Endothelial cell of umbilical vein (primary cell): ENCODE measurements at regions not wholly inside any gene's neighbourhood (a gene's known extent, or its start where the extent isn't known, plus 50 kb on each side); places are given as distances from the start of the nearest gene placed in this dataset.

Experiments
- BruUV-seq: library from RNA; stranded (reverse); fragments of 400-500 nt; replicated peaks from 2 replicates; lab custom pipeline; 2021; lab: Mats Ljungman, UMichigan
- CTCF ChIA-PET: fragments of 300-600, 350-600 bp; sonication (Branson Sonifier 250); formaldehyde crosslinking; loops from one replicate; lab custom pipeline; 2021; ENCODE audit warnings: antibody characterized with exemption, inconsistent platforms; lab: Charles Lee
- POLR2A ChIA-PET: fragments of 300-600, 350-600 bp; sonication (Branson Sonifier 250); formaldehyde crosslinking; loops from one replicate; lab custom pipeline; 2021; ENCODE audit warnings: antibody characterized with exemption, inconsistent platforms; lab: Charles Lee
- DNase-seq: peaks from one replicate; pipeline ENCODE4 v3.0.0-alpha.2; 2011; ENCODE audit warnings: low read depth, low spot score
- FAIRE-seq: peaks from 2 replicates; lab custom pipeline; 2011; peaks lifted over from hg19 to GRCh38; lab: Jason Lieb, UNC
- H2AFZ ChIP-seq: 2 replicates; pipeline ENCODE4 v1.6.0; 2012; ENCODE audit warnings: low read depth, low read length, control low read depth, inconsistent platforms
- H3K27ac ChIP-seq: 2 replicates; pipeline ENCODE4 v1.5.1; 2011; ENCODE audit warnings: low read depth, mild to moderate bottlenecking, control low read depth, low read length, moderate library complexity; ENCODE audit not compliant: insufficient read depth
- H3K27me3 ChIP-seq, 2 experiments: 2 replicates each; pipeline versions ENCODE4 v1.6.0 to v1.6.1; 2011; ENCODE audit warnings: low read length in 2 of 2, mixed read lengths in 1 of 2; ENCODE audit not compliant: control insufficient read depth in 2 of 2, insufficient read depth in 2 of 2
- H3K36me3 ChIP-seq, 2 experiments: 2 replicates in 1 of 2; 3 replicates in 1 of 2; pipeline ENCODE4 v1.5.1; 2011; ENCODE audit warnings: low read length in 2 of 2, mild to moderate bottlenecking in 1 of 2, moderate library complexity in 1 of 2; ENCODE audit not compliant: control insufficient read depth in 2 of 2, insufficient read depth in 2 of 2; ENCODE audit errors: extremely low read depth in 1 of 2
- H3K4me1 ChIP-seq: 3 replicates; pipeline ENCODE4 v1.5.1; 2011; ENCODE audit warnings: mild to moderate bottlenecking, low read length; ENCODE audit not compliant: control insufficient read depth, insufficient read depth; ENCODE audit errors: extremely low read depth
- H3K4me2 ChIP-seq: 2 replicates; pipeline ENCODE4 v1.6.1; 2011; ENCODE audit warnings: low read length, control low read depth, mixed read lengths; ENCODE audit not compliant: insufficient read depth
- H3K4me3 ChIP-seq, 3 experiments: fragments of 200-600 bp in 1 of 3; sonication (generic), shearing (Covaris generic) in 1 of 3; replicated peaks in 1 of 3; 2 replicates each; pipeline ENCODE4 v1.5.1; 2011 to 2016; ENCODE audit warnings: control low read depth in 3 of 3, low read length in 3 of 3, mild to moderate bottlenecking in 2 of 3, inconsistent platforms in 1 of 3, low read depth in 1 of 3, moderate library complexity in 1 of 3; ENCODE audit not compliant: insufficient read depth in 1 of 3
- H3K79me2 ChIP-seq: 2 replicates; pipeline ENCODE4 v1.6.0; 2012; ENCODE audit warnings: low read length, inconsistent platforms; ENCODE audit not compliant: control insufficient read depth, insufficient read depth
- H3K9ac ChIP-seq: replicated peaks from 2 replicates; pipeline ENCODE3; 2011; ENCODE audit warnings: low read length, control low read depth; ENCODE audit not compliant: insufficient read depth; ENCODE audit errors: extremely low read depth
- H3K9me1 ChIP-seq: replicated peaks from 3 replicates; pipeline ENCODE4 v1.6.0; 2011; ENCODE audit warnings: mild to moderate bottlenecking, low read length; ENCODE audit not compliant: control insufficient read depth, insufficient read depth; ENCODE audit errors: extremely low read depth
- H3K9me3 ChIP-seq: replicated peaks from 2 replicates; pipeline ENCODE4 v1.5.1; 2012; ENCODE audit warnings: low read length, inconsistent platforms; ENCODE audit not compliant: control insufficient read depth, insufficient read depth
- H4K20me1 ChIP-seq: replicated peaks from 2 replicates; pipeline ENCODE3; 2011; ENCODE audit warnings: mild to moderate bottlenecking, low read length; ENCODE audit not compliant: control insufficient read depth, insufficient read depth; ENCODE audit errors: extremely low read depth
- EZH2 ChIP-seq: IDR thresholded peaks from 2 replicates; pipeline ENCODE4 v1.6.1; 2012; ENCODE audit warnings: borderline replicate concordance, low read depth, mild to moderate bottlenecking, moderate library complexity, low read length, inconsistent platforms; ENCODE audit not compliant: severe bottlenecking
- FOS ChIP-seq: IDR thresholded peaks from 2 replicates; pipeline ENCODE4 v1.6.1; 2011; ENCODE audit warnings: mild to moderate bottlenecking, low read length, moderate library complexity, borderline replicate concordance; ENCODE audit not compliant: insufficient read depth
- GATA2 ChIP-seq: IDR thresholded peaks from 2 replicates; pipeline ENCODE4 v1.7.0; 2011; ENCODE audit warnings: low read depth, mild to moderate bottlenecking, moderate library complexity, mixed read lengths, low read length; ENCODE audit not compliant: insufficient read length, insufficient read depth
- JUN ChIP-seq: IDR thresholded peaks from 2 replicates; pipeline ENCODE4 v1.6.1; 2011; ENCODE audit warnings: borderline replicate concordance, low read depth; ENCODE audit not compliant: insufficient read length, insufficient read depth
- MYC ChIP-seq: IDR thresholded peaks from one replicate; pipeline ENCODE4 v1.6.1; 2011; ENCODE audit warnings: mild to moderate bottlenecking, low read depth, low read length
- POLR2A ChIP-seq: IDR thresholded peaks from 2 replicates; pipeline ENCODE4 v1.6.1; 2012; ENCODE audit warnings: low read depth, mild to moderate bottlenecking, control low read depth, low read length
- POLR2AphosphoS5 ChIP-seq: IDR thresholded peaks from 2 replicates; pipeline ENCODE4 v1.6.1; 2012; ENCODE audit warnings: low read depth, mild to moderate bottlenecking, control low read depth, low read length, moderate library complexity; ENCODE audit not compliant: insufficient read depth
- dilution Hi-C: fragments of 300-500 bp; cut with MboI; formaldehyde crosslinking; loops from one replicate; pipeline ENCODE4 v1.15.0; 2019; ENCODE audit warnings: low sequenced_read_pairs; ENCODE audit not compliant: extremely low pct_ligation_motif_present
- intact Hi-C: fragments of 100-400 bp; cut with micrococcal nuclease; formaldehyde crosslinking; loops from one replicate; pipeline ENCODE4 v1.10.0; 2022
- TF ChIP-seq, protein P1 (sequence below): IDR thresholded peaks from 2 replicates; pipeline ENCODE4 v1.6.1; 2011; ENCODE audit not compliant: insufficient read depth, insufficient read length
- TF ChIP-seq, protein P2 (sequence below), 2 donors: IDR thresholded peaks; 1 replicate in 1 of 2; 2 replicates in 1 of 2; pipeline ENCODE4 v1.5.1; 2011; ENCODE audit warnings: low read length in 2 of 2, mild to moderate bottlenecking in 2 of 2, moderate library complexity in 2 of 2, control low read depth in 1 of 2, inconsistent platforms in 1 of 2, low read depth in 1 of 2; ENCODE audit not compliant: insufficient read depth in 1 of 2; ENCODE audit errors: extremely low read depth in 1 of 2

DNA sequence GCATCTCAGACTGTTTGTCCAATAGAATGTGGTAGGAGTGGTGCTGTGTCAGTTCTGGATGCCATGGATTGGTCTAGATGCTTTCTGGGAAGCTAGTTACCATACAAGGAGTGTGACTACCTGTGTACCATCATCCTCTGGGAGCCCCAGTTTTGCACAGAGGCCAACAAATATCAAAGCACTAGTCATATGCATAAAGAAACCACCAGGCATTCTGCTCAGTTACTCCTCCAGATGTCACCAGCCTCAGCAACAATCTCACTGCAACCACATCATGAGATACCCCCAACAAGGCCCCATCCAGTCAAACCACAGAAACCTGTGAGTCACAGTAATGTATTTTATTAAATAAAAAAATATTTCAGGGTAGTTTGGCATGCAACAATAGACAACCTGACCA, 435.8 kb upstream of the CPEB2 start:
- no peak overlapping the region for H3K27ac ChIP-seq
- DNase-seq: no peak
- dilution Hi-C loops (no loop called here), intact Hi-C loops (no loop called here)
- no peak overlapping the region for H3K4me3 ChIP-seq
- no TSS peak for BruUV-seq
- ChIA-PET CTCF (no interaction called here), POLR2A (no interaction called here)
- no peaks in the 10 kb centered on the region for H3K79me2 ChIP-seq
- H2AFZ ChIP-seq: no peak overlapping the region
- no peaks in the 10 kb centered on the region for H3K9me1 ChIP-seq
- TF ChIP-seq EZH2 (no peak), POLR2A (no peak), MYC (no peak), JUN (no peak), GATA2 (no peak), FOS (no peak), POLR2AphosphoS5 (no peak)
- TF ChIP-seq, protein P1, sequence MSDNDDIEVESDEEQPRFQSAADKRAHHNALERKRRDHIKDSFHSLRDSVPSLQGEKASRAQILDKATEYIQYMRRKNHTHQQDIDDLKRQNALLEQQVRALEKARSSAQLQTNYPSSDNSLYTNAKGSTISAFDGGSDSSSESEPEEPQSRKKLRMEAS: no peak
- TF ChIP-seq, protein P2, sequence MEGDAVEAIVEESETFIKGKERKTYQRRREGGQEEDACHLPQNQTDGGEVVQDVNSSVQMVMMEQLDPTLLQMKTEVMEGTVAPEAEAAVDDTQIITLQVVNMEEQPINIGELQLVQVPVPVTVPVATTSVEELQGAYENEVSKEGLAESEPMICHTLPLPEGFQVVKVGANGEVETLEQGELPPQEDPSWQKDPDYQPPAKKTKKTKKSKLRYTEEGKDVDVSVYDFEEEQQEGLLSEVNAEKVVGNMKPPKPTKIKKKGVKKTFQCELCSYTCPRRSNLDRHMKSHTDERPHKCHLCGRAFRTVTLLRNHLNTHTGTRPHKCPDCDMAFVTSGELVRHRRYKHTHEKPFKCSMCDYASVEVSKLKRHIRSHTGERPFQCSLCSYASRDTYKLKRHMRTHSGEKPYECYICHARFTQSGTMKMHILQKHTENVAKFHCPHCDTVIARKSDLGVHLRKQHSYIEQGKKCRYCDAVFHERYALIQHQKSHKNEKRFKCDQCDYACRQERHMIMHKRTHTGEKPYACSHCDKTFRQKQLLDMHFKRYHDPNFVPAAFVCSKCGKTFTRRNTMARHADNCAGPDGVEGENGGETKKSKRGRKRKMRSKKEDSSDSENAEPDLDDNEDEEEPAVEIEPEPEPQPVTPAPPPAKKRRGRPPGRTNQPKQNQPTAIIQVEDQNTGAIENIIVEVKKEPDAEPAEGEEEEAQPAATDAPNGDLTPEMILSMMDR (IDR thresholded peaks at IDR 0.05; ENCODE audit: extremely low read depth in 1 of 2, insufficient read depth in 1 of 2, low read depth in 1 of 2, low read length in 2 of 2): no peak
- no peaks in the 10 kb centered on the region for H3K9me3 ChIP-seq
- H3K4me1 ChIP-seq: no peaks in the 10 kb centered on the region
- no peaks in the 10 kb centered on the region for H3K27me3 ChIP-seq
- no peaks in the 10 kb centered on the region for H4K20me1 ChIP-seq
- H3K9ac ChIP-seq: no peak overlapping the region
- H3K4me2 ChIP-seq: no peak overlapping the region
- no peaks in the 10 kb centered on the region for H3K36me3 ChIP-seq
- no peak for FAIRE-seq
